PC-3 (cell line): ENCODE measurements at regions not wholly inside any gene's neighbourhood (a gene's known extent, or its start where the extent isn't known, plus 50 kb on each side); places are given as distances from the start of the nearest gene placed in this dataset.
"Not testable (repeated sequence)": the region's sequence is repeated elsewhere in the genome, so short reads cannot be mapped to it uniquely, and the experiment has no call there.

Source experiments
- ATAC-seq: fragments of 200-7000 bp; cut with Tn5 transposase; 2 replicates; pipeline ENCODE4 v1.9.1; 2020; ENCODE audit warnings: mild to moderate bottlenecking, moderate library complexity
- BruUV-seq: library from RNA; stranded (reverse); fragments of 400-500 nt; replicated peaks from 2 replicates; lab custom pipeline; 2021; lab: Mats Ljungman, UMichigan
- CTCF ChIA-PET: fragments of 300-600 bp; sonication (Branson Sonifier 250); formaldehyde crosslinking; loops from one replicate; lab custom pipeline; 2022; ENCODE audit warnings: antibody characterized with exemption; lab: Charles Lee
- POLR2A ChIA-PET: fragments of 300-600 bp; sonication (Branson Sonifier 250); formaldehyde crosslinking; loops from one replicate; lab custom pipeline; 2022; ENCODE audit warnings: antibody characterized with exemption; ENCODE audit not compliant: unreplicated experiment; lab: Charles Lee
- DNase-seq: peaks from one replicate; pipeline ENCODE4 v3.0.0-alpha.2; 2015
- H2AFZ ChIP-seq: fragments of 300-600 bp; sonication (generic); 2 replicates; pipeline ENCODE4 v1.6.0; 2016; ENCODE audit warnings: antibody characterized with exemption, low read length
- H3F3A ChIP-seq: fragments of 300-600 bp; sonication (generic); one replicate; pipeline ENCODE4 v1.6.0; 2017; ENCODE audit warnings: antibody characterized with exemption, low read length, control low read depth, mild to moderate bottlenecking; ENCODE audit not compliant: unreplicated experiment
- H3K27ac ChIP-seq: fragments of 300-600 bp; sonication (generic); 2 replicates; pipeline ENCODE4 v1.5.1; 2016; ENCODE audit warnings: mild to moderate bottlenecking, low read length
- H3K27me3 ChIP-seq: fragments of 300-600 bp; sonication (generic); 2 replicates; pipeline ENCODE4 v1.6.1; 2016; ENCODE audit warnings: low read length, mixed read lengths
- H3K36me3 ChIP-seq: fragments of 300-600 bp; sonication (generic); 2 replicates; pipeline ENCODE4 v1.6.1; 2016; ENCODE audit warnings: low read depth, mixed run types, low read length, mixed read lengths
- H3K4me1 ChIP-seq: fragments of 300-600 bp; sonication (generic); 2 replicates; pipeline ENCODE4 v1.5.1; 2016; ENCODE audit warnings: low read length; ENCODE audit not compliant: insufficient read depth
- H3K4me2 ChIP-seq: fragments of 300-600 bp; sonication (generic); 2 replicates; pipeline ENCODE4 v1.6.0; 2016; ENCODE audit warnings: low read length
- H3K4me3 ChIP-seq: fragments of 300-600 bp; sonication (generic); 2 replicates; pipeline ENCODE4 v1.5.1; 2016; ENCODE audit warnings: mild to moderate bottlenecking, low read length, mixed read lengths
- H3K79me2 ChIP-seq: fragments of 300-600 bp; sonication (generic); 2 replicates; pipeline ENCODE4 v1.6.1; 2017; ENCODE audit warnings: low read length, mixed read lengths
- H3K9ac ChIP-seq: fragments of 300-600 bp; sonication (generic); 2 replicates; pipeline ENCODE4 v1.6.0; 2016; ENCODE audit warnings: mild to moderate bottlenecking, low read length
- H3K9me2 ChIP-seq: fragments of 300-600 bp; sonication (generic); replicated peaks from 2 replicates; pipeline ENCODE4 v1.6.1; 2016; ENCODE audit warnings: mixed run types, low read length, mixed read lengths
- H3K9me3 ChIP-seq: fragments of 300-600 bp; sonication (generic); 2 replicates; pipeline ENCODE4 v1.6.1; 2016; ENCODE audit warnings: low read length, mixed read lengths
- H4K20me1 ChIP-seq: fragments of 300-600 bp; sonication (generic); 2 replicates; pipeline ENCODE4 v1.6.1; 2016; ENCODE audit warnings: low read length, mixed read lengths
- EZH2 ChIP-seq: fragments of 300-600 bp; sonication (generic); IDR thresholded peaks from one replicate; pipeline ENCODE4 v1.6.1; 2017; ENCODE audit warnings: antibody characterized with exemption, mild to moderate bottlenecking, low read length; ENCODE audit not compliant: unreplicated experiment
- EZH2phosphoT487 ChIP-seq: fragments of 300-600 bp; sonication (generic); IDR thresholded peaks from 2 replicates; pipeline ENCODE4 v1.6.1; 2018; ENCODE audit warnings: mild to moderate bottlenecking, antibody characterized with exemption, low read length, borderline replicate concordance
- intact Hi-C: fragments of 100-400 bp; cut with micrococcal nuclease; formaldehyde crosslinking; loops from 2 replicates; pipeline ENCODE4 v1.9.0; 2023
- TF ChIP-seq, protein P1 (sequence below): fragments of 300-600 bp; sonication (generic); conservative IDR thresholded peaks from 2 replicates; pipeline ENCODE4 v1.5.1; 2017; ENCODE audit warnings: antibody characterized with exemption, low read depth, mild to moderate bottlenecking, low read length

GRCh38 chrX:69055193-69055592, 110.1 kb downstream of the PJA1 start:
- no peak overlapping the region for H3K4me2 ChIP-seq
- H3K79me2 ChIP-seq, result no peaks in the 10 kb centered on the region
- no TSS peak for BruUV-seq
- TF ChIP-seq EZH2 (no peak), EZH2phosphoT487 (no peak)
- TF ChIP-seq, protein P1, sequence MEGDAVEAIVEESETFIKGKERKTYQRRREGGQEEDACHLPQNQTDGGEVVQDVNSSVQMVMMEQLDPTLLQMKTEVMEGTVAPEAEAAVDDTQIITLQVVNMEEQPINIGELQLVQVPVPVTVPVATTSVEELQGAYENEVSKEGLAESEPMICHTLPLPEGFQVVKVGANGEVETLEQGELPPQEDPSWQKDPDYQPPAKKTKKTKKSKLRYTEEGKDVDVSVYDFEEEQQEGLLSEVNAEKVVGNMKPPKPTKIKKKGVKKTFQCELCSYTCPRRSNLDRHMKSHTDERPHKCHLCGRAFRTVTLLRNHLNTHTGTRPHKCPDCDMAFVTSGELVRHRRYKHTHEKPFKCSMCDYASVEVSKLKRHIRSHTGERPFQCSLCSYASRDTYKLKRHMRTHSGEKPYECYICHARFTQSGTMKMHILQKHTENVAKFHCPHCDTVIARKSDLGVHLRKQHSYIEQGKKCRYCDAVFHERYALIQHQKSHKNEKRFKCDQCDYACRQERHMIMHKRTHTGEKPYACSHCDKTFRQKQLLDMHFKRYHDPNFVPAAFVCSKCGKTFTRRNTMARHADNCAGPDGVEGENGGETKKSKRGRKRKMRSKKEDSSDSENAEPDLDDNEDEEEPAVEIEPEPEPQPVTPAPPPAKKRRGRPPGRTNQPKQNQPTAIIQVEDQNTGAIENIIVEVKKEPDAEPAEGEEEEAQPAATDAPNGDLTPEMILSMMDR, result no peak
- H3F3A ChIP-seq, result no peaks in the 10 kb centered on the region
- no peaks in the 10 kb centered on the region for H3K9me2 ChIP-seq
- ChIA-PET POLR2A (no interaction called here), CTCF (no interaction called here)
- no peaks in the 10 kb centered on the region for H4K20me1 ChIP-seq
- no peaks in the 10 kb centered on the region for H3K27me3 ChIP-seq
- ATAC-seq (no peak), DNase-seq (no peak)
- H3K4me3 ChIP-seq, result no peak overlapping the region
- intact Hi-C loops, result no loop called here
- no peak overlapping the region for H3K27ac ChIP-seq
- H2AFZ ChIP-seq, result no peak overlapping the region
- H3K9ac ChIP-seq, result no peak overlapping the region
- H3K4me1 ChIP-seq, result no peaks in the 10 kb centered on the region
- H3K9me3 ChIP-seq, result no peaks in the 10 kb centered on the region
- no peaks in the 10 kb centered on the region for H3K36me3 ChIP-seq

DNA sequence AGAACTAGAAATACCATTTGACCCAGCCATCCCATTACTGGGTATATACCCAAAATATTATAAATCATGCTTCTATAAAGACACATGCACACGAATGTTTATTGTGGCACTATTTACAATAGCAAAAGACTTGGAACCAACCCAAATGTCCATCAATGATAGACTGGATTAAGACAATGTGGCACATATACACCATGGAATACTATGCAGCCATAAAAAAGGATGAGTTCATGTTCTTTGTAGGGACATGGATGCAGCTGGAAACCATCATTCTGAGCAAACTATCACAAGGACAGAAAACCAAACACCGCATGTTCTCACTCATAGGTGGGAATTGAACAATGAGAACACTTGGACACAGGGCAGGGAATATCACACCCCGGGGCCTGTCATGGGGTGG, 110.8 kb downstream of the PJA1 start:
- H3K36me3 ChIP-seq, POLR2A ChIA-PET, H3K27ac ChIP-seq, H3K4me1 ChIP-seq, DNase-seq, H3K9ac ChIP-seq, H3K9me2 ChIP-seq, H3K4me2 ChIP-seq, BruUV-seq, H2AFZ ChIP-seq, CTCF ChIA-PET, H3K4me3 ChIP-seq, H3F3A ChIP-seq, H3K27me3 ChIP-seq, H3K79me2 ChIP-seq, intact Hi-C loops, H4K20me1 ChIP-seq, H3K9me3 ChIP-seq, ATAC-seq: not testable (repeated sequence)

GRCh38 chrX:69051901-69052300, 113.4 kb downstream of the PJA1 start:
- Histone ChIP-seq H3K9ac (no peak overlapping the region), H3K4me1 (no peaks in the 10 kb centered on the region), H3K4me2 (no peak overlapping the region), H3K9me2 (no peaks in the 10 kb centered on the region), H3K79me2 (no peaks in the 10 kb centered on the region), H3K4me3 (no peak overlapping the region), H3F3A (no peaks in the 10 kb centered on the region), H2AFZ (no peak overlapping the region), H3K36me3 (no peaks in the 10 kb centered on the region), H3K9me3 (no peaks in the 10 kb centered on the region), H4K20me1 (no peaks in the 10 kb centered on the region), H3K27ac (no peak overlapping the region), H3K27me3 (no peaks in the 10 kb centered on the region)
- DNase-seq (no peak), ATAC-seq (no peak)
- ChIA-PET CTCF (no interaction called here), POLR2A (no interaction called here)
- BruUV-seq, result no TSS peak
- TF ChIP-seq, protein P1, result no peak
- TF ChIP-seq EZH2phosphoT487, result no peak
- TF ChIP-seq EZH2, result no peak
- intact Hi-C loops, result no loop called here
